D721Med (cell line): ENCODE measurements at regions not wholly inside any gene's neighbourhood (a gene's known extent, or its start where the extent isn't known, plus 50 kb on each side); places are given as distances from the start of the nearest gene placed in this dataset.

Experiments used
- DNase-seq: peaks from one replicate; pipeline ENCODE4 v3.0.0; 2011; ENCODE audit warnings: low spot score; ENCODE audit not compliant: insufficient read length
- FAIRE-seq: peaks from 2 replicates; lab custom pipeline; 2011; peaks lifted over from hg19 to GRCh38; lab: Jason Lieb, UNC
- CTCF ChIP-seq: IDR thresholded peaks from 2 replicates; pipeline ENCODE4 v1.5.1; 2012; ENCODE audit warnings: mild to moderate bottlenecking, control low read depth; ENCODE audit not compliant: insufficient read depth; ENCODE audit errors: missing control alignments

- FAIRE-seq (no peak), DNase-seq (no peak)
- TF ChIP-seq CTCF, result no peak
These were observed 86.3 kb downstream of the DACT2 start for GRCh38 chr6:168232989-168233874.

GRCh38 chr6:168232528-168232927 is 87.0 kb downstream of the DACT2 start:
- DNase-seq, result no peak
- FAIRE-seq, result no peak
- TF ChIP-seq CTCF, result no peak

GRCh38 chr6:168232062-168232461 is 87.5 kb downstream of the DACT2 start:
- DNase-seq (no peak), FAIRE-seq (no peak)
- no peak for TF ChIP-seq CTCF

GRCh38 chr6:168231393-168231957 is 88.1 kb downstream of the DACT2 start:
- DNase-seq (no peak), FAIRE-seq (no peak)
- no peak for TF ChIP-seq CTCF

GRCh38 chr6:168229368-168229752 is 90.2 kb downstream of the DACT2 start:
- TF ChIP-seq CTCF, result no peak
- FAIRE-seq (no peak), DNase-seq (no peak)

- TF ChIP-seq CTCF, result no peak
- DNase-seq (no peak), FAIRE-seq (no peak)
These were observed 90.8 kb downstream of the DACT2 start for GRCh38 chr6:168228676-168229367.

GRCh38 chr6:168227840-168228239 is 91.7 kb downstream of the DACT2 start:
- DNase-seq (no peak), FAIRE-seq (no peak)
- no peak for TF ChIP-seq CTCF
